Kidney (tissue), 13 donors: ENCODE measurements at regions not wholly inside any gene's neighbourhood (a gene's known extent, or its start where the extent isn't known, plus 50 kb on each side); places are given as distances from the start of the nearest gene placed in this dataset.
A peak's percentile ranks its signal among the peaks of the same experiment; 100 is the strongest.

Experiments
- DNase-seq, 5 donors: peaks; one replicate each; pipeline ENCODE4 v3.0.0-alpha.2; 2013 to 2020
- FAIRE-seq: peaks from 2 replicates; lab custom pipeline; 2012; peaks lifted over from hg19 to GRCh38; lab: Jason Lieb, UNC
- H3K27ac ChIP-seq, 2 donors: one replicate each; pipeline ENCODE4 v1.7.0; 2013; ENCODE audit warnings: low read depth in 2 of 2, low read length in 2 of 2, inconsistent platforms in 1 of 2
- H3K27me3 ChIP-seq: one replicate; pipeline ENCODE4 v1.7.1; 2013; ENCODE audit warnings: low read length, inconsistent platforms; ENCODE audit not compliant: control insufficient read depth, insufficient read depth
- H3K36me3 ChIP-seq, 3 donors: one replicate each; pipeline versions ENCODE4 v1.7.0 to v1.7.1; 2013; ENCODE audit warnings: low read length in 3 of 3, control low read depth in 1 of 3, inconsistent platforms in 1 of 3; ENCODE audit not compliant: insufficient read depth in 3 of 3, control insufficient read depth in 2 of 3
- H3K4me1 ChIP-seq, 3 donors: one replicate each; pipeline versions ENCODE4 v1.7.0 to v1.7.1; 2013; ENCODE audit warnings: low read length in 3 of 3, inconsistent platforms in 1 of 3, low read depth in 1 of 3; ENCODE audit not compliant: control insufficient read depth in 2 of 3, insufficient read depth in 2 of 3
- H3K4me3 ChIP-seq, 3 donors: one replicate each; pipeline versions ENCODE4 v1.7.0 to v1.8.1; 2013; ENCODE audit warnings: low read length in 3 of 3, control low read depth in 1 of 3, inconsistent platforms in 1 of 3
- H3K9ac ChIP-seq, 3 donors: one replicate each; pipeline versions ENCODE4 v1.7.0 to v1.7.1; 2013; ENCODE audit warnings: low read length in 3 of 3, control low read depth in 1 of 3, inconsistent platforms in 1 of 3
- H3K9me3 ChIP-seq, 3 donors: one replicate each; pipeline versions ENCODE4 v1.7.0 to v1.7.1; 2013; ENCODE audit warnings: low read length in 3 of 3, control low read depth in 1 of 3, inconsistent platforms in 1 of 3; ENCODE audit not compliant: control insufficient read depth in 2 of 3, insufficient read depth in 1 of 3
- CTCF ChIP-seq: IDR thresholded peaks from 3 replicates; pipeline ENCODE4 v1.5.1; 2012; ENCODE audit warnings: mild to moderate bottlenecking, moderate library complexity, borderline replicate concordance; ENCODE audit not compliant: insufficient read depth; ENCODE audit errors: extremely low read depth
- intact Hi-C: fragments of 100-400 bp; cut with DNase I; formaldehyde crosslinking; loops from one replicate; pipeline ENCODE4 v1.11.1; 2022
- donor health status: control.
- donor health status: control.
- donor health status: control.
- donor health status: control.
- donor health status: control.
- donor health status: DM: yes; HTN: yes; CAD: no.
- donor health status: Normal renal cell carcinoma (clear cell type).

GRCh38 chr4:136457577-136457976 lies 1074.7 kb downstream of the PCDH18 start:
- Histone ChIP-seq H3K4me1 (no peaks in the 10 kb centered on the region), H3K27ac (no peak overlapping the region), H3K9me3 (no peaks in the 10 kb centered on the region), H3K4me3 (no peak overlapping the region), H3K36me3 (no peaks in the 10 kb centered on the region), H3K9ac (no peak overlapping the region), H3K27me3 (no peaks in the 10 kb centered on the region)
- TF ChIP-seq CTCF, result no peak
- intact Hi-C loops, result no loop called here
- DNase-seq (peak in 1 of 5 donors; percentile 48), FAIRE-seq (no peak)

- no peaks in the 10 kb centered on the region for H3K9me3 ChIP-seq
- no peaks in the 10 kb centered on the region for H3K36me3 ChIP-seq
- FAIRE-seq (no peak), DNase-seq (no peak)
- H3K4me1 ChIP-seq, result no peaks in the 10 kb centered on the region
- intact Hi-C loops, result no loop called here
- TF ChIP-seq CTCF, result no peak
- H3K4me3 ChIP-seq, result no peak overlapping the region
- no peak overlapping the region for H3K9ac ChIP-seq
- no peak overlapping the region for H3K27ac ChIP-seq
- no peaks in the 10 kb centered on the region for H3K27me3 ChIP-seq
Observed at GRCh38 chr4:136457004-136457403, 1075.3 kb downstream of the PCDH18 start.

- TF ChIP-seq CTCF, result no peak
- no peak for FAIRE-seq
Observed at GRCh38 chr4:136443006-136443405, 1089.3 kb downstream of the PCDH18 start.

GRCh38 chr4:136442447-136442846 lies 1089.8 kb downstream of the PCDH18 start:
- no peak overlapping the region for H3K27ac ChIP-seq
- intact Hi-C loops, result no loop called here
- DNase-seq (peak in 1 of 5 donors; percentile 28), FAIRE-seq (no peak)
- no peak overlapping the region for H3K9ac ChIP-seq
- H3K9me3 ChIP-seq, result no peaks in the 10 kb centered on the region
- no peaks in the 10 kb centered on the region for H3K36me3 ChIP-seq
- TF ChIP-seq CTCF, result no peak
- H3K27me3 ChIP-seq, result no peaks in the 10 kb centered on the region
- no peak overlapping the region for H3K4me3 ChIP-seq
- H3K4me1 ChIP-seq, result no peaks in the 10 kb centered on the region

More at GRCh38 chr4:136443006-136443405, 1089.3 kb downstream of the PCDH18 start:
- Histone ChIP-seq H3K9me3 (no peaks in the 10 kb centered on the region), H3K9ac (no peak overlapping the region), H3K4me3 (no peak overlapping the region), H3K27ac (no peak overlapping the region), H3K4me1 (no peaks in the 10 kb centered on the region), H3K27me3 (no peaks in the 10 kb centered on the region), H3K36me3 (no peaks in the 10 kb centered on the region)
- intact Hi-C loops, result no loop called here
- no peak for DNase-seq
